Nephron (organoid): ENCODE measurements at regions not wholly inside any gene's neighbourhood (a gene's known extent, or its start where the extent isn't known, plus 50 kb on each side); places are given as distances from the start of the nearest gene placed in this dataset.

Source experiments
- H3K27ac Mint-ChIP-seq, 3 experiments: 2 replicates each; pipeline ENCODE4 v1.8.0; 2020; ENCODE audit warnings: mixed read lengths in 3 of 3, mild to moderate bottlenecking in 2 of 3, moderate library complexity in 1 of 3
- H3K27me3 Mint-ChIP-seq: 2 replicates; pipeline ENCODE4 v1.8.0; 2021; ENCODE audit warnings: low read depth, mild to moderate bottlenecking, moderate library complexity, mixed read lengths
- H3K36me3 Mint-ChIP-seq: 2 replicates; pipeline ENCODE4 v1.8.0; 2020; ENCODE audit warnings: low read depth, mixed read lengths
- H3K4me1 Mint-ChIP-seq: 2 replicates; pipeline ENCODE4 v1.8.0; 2020; ENCODE audit warnings: mixed read lengths
- H3K4me3 Mint-ChIP-seq, 3 experiments: 2 replicates each; pipeline ENCODE4 v1.8.0; 2020; ENCODE audit warnings: mild to moderate bottlenecking in 3 of 3, mixed read lengths in 3 of 3, moderate library complexity in 2 of 3
- H3K9me3 Mint-ChIP-seq: 2 replicates; pipeline ENCODE4 v1.8.0; 2020; ENCODE audit warnings: mixed read lengths
- TF ChIP-seq, protein P1 (sequence below), 3 experiments: fragments of 200-600 bp; sonication (generic); IDR thresholded peaks; one replicate each; pipeline ENCODE4 v1.5.0; 2021; ENCODE audit warnings: antibody characterized with exemption in 3 of 3; ENCODE audit not compliant: unreplicated experiment in 3 of 3

- Mint-ChIP-seq H3K27me3 (peaks cover 26% of the 10 kb centered on the region), H3K9me3 (peaks cover 14% of the 10 kb centered on the region), H3K4me1 (no peaks in the 10 kb centered on the region), H3K27ac (no peak overlapping the region), H3K4me3 (no peak overlapping the region), H3K36me3 (no peaks in the 10 kb centered on the region)
- TF ChIP-seq, protein P1, sequence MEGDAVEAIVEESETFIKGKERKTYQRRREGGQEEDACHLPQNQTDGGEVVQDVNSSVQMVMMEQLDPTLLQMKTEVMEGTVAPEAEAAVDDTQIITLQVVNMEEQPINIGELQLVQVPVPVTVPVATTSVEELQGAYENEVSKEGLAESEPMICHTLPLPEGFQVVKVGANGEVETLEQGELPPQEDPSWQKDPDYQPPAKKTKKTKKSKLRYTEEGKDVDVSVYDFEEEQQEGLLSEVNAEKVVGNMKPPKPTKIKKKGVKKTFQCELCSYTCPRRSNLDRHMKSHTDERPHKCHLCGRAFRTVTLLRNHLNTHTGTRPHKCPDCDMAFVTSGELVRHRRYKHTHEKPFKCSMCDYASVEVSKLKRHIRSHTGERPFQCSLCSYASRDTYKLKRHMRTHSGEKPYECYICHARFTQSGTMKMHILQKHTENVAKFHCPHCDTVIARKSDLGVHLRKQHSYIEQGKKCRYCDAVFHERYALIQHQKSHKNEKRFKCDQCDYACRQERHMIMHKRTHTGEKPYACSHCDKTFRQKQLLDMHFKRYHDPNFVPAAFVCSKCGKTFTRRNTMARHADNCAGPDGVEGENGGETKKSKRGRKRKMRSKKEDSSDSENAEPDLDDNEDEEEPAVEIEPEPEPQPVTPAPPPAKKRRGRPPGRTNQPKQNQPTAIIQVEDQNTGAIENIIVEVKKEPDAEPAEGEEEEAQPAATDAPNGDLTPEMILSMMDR (IDR thresholded peaks at IDR 0.05; ENCODE audit: unreplicated experiment in 3 of 3): no peak
Observed at GRCh38 chr2:120625865-120626560, 109.7 kb upstream of the GLI2 start.

DNA sequence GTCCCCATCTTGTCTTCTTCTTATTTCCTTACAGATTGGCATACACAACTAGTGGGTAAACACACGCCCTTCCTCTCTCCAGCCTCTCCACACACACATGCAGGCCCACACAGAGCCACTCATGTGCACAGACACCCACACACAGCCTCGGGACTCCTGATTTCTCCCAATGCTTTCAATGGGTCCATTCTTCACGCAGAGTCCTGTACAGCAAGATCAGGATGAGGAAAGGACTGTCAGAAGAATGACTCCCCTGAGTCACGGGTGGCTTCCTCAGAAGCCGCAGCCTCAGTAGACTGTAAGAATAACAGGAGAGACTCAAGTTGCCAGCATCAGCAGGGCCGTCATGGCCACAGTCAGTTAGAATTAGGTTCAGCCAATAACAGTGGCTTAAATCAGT, 109.1 kb upstream of the GLI2 start:
- Mint-ChIP-seq H3K27ac (no peak overlapping the region), H3K9me3 (peaks cover 14% of the 10 kb centered on the region), H3K4me3 (no peak overlapping the region), H3K27me3 (peaks cover 26% of the 10 kb centered on the region), H3K4me1 (peaks cover 1% of the 10 kb centered on the region), H3K36me3 (no peaks in the 10 kb centered on the region)
- TF ChIP-seq, protein P1 (IDR thresholded peaks at IDR 0.05; ENCODE audit: unreplicated experiment in 3 of 3): no peak

GRCh38 chr2:120628248-120628647, 107.4 kb upstream of the GLI2 start:
- H3K4me3 Mint-ChIP-seq: no peak overlapping the region
- H3K36me3 Mint-ChIP-seq: no peaks in the 10 kb centered on the region
- H3K27ac Mint-ChIP-seq: no peak overlapping the region
- peaks cover 18% of the 10 kb centered on the region for H3K4me1 Mint-ChIP-seq
- TF ChIP-seq, protein P1 (IDR thresholded peaks at IDR 0.05; ENCODE audit: unreplicated experiment in 3 of 3): no peak
- H3K27me3 Mint-ChIP-seq: peaks cover 21% of the 10 kb centered on the region
- H3K9me3 Mint-ChIP-seq: peaks cover 10% of the 10 kb centered on the region

GRCh38 chr2:120629241-120629895, 106.3 kb upstream of the GLI2 start:
- no peak overlapping the region for H3K4me3 Mint-ChIP-seq
- peaks cover 10% of the 10 kb centered on the region for H3K9me3 Mint-ChIP-seq
- TF ChIP-seq, protein P1 (IDR thresholded peaks at IDR 0.05; ENCODE audit: unreplicated experiment in 3 of 3): no peak
- H3K27me3 Mint-ChIP-seq: peaks cover 19% of the 10 kb centered on the region
- no peaks in the 10 kb centered on the region for H3K36me3 Mint-ChIP-seq
- H3K27ac Mint-ChIP-seq: no peak overlapping the region
- H3K4me1 Mint-ChIP-seq: peaks cover 24% of the 10 kb centered on the region

GRCh38 chr2:120630031-120630701, 105.5 kb upstream of the GLI2 start:
- Mint-ChIP-seq H3K4me3 (no peak overlapping the region), H3K4me1 (peaks cover 24% of the 10 kb centered on the region), H3K9me3 (peaks cover 10% of the 10 kb centered on the region), H3K36me3 (no peaks in the 10 kb centered on the region), H3K27me3 (peaks cover 13% of the 10 kb centered on the region), H3K27ac (no peak overlapping the region)
- TF ChIP-seq, protein P1 (IDR thresholded peaks at IDR 0.05; ENCODE audit: unreplicated experiment in 3 of 3): no peak
